Stimulated activated memory B cell treated with anti-CD40 and anti-IgM and Interleukin-4, amounts not matched to agents 10 μg/mL and 1 μg/mL and 100 μg/mL, for 72 hours (primary cell): ENCODE measurements at regions not wholly inside any gene's neighbourhood (a gene's known extent, or its start where the extent isn't known, plus 50 kb on each side); places are given as distances from the start of the nearest gene placed in this dataset.
"Not testable (repeated sequence)": the region's sequence is repeated elsewhere in the genome, so short reads cannot be mapped to it uniquely, and the experiment has no call there.

ENCODE experiments used
- ATAC-seq: fragments of 150-1000 bp; cut with Tn5 transposase; 2 replicates; pipeline ENCODE4 v1.10.0; 2021
- H3K27ac Mint-ChIP-seq: one replicate; pipeline ENCODE4 v1.8.0; 2022; ENCODE audit warnings: mild to moderate bottlenecking, mixed read lengths
- H3K27me3 Mint-ChIP-seq: one replicate; pipeline ENCODE4 v1.8.0; 2022; ENCODE audit warnings: mixed read lengths
- H3K36me3 Mint-ChIP-seq: one replicate; pipeline ENCODE4 v1.8.0; 2022; ENCODE audit warnings: mixed read lengths
- H3K4me1 Mint-ChIP-seq: one replicate; pipeline ENCODE4 v1.8.0; 2022; ENCODE audit warnings: mixed read lengths
- H3K4me3 Mint-ChIP-seq: one replicate; pipeline ENCODE4 v1.8.0; 2022; ENCODE audit warnings: mild to moderate bottlenecking, moderate library complexity, mixed read lengths
- H3K9me3 Mint-ChIP-seq: one replicate; pipeline ENCODE4 v1.8.0; 2022; ENCODE audit warnings: mixed read lengths

DNA sequence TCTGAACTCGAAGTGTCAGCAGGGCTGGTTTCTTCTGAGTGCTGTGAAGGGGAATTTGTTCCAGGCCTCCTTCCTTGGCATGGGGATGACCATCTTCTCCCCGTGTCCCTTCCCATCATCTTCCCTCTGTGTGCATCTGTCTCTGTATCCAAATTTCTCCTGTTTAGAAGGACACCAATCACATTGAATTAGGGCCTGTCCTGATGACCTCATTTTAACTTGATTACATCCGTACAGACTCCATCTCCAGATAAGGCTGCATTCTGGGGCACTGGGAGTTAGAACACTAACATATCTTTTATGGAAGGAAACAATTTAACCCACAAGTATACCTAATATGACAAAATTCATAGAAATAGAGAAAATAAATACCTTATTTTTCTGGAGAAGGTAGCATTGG lies 76.8 kb upstream of the ANKRD1 start:
- H3K4me3 Mint-ChIP-seq, result no peak overlapping the region
- H3K27ac Mint-ChIP-seq, result peak overlapping the region; percentile 70
- peaks cover 70% of the 10 kb centered on the region for H3K4me1 Mint-ChIP-seq
- no peak for ATAC-seq
- H3K9me3 Mint-ChIP-seq, result no peaks in the 10 kb centered on the region
- peaks cover 16% of the 10 kb centered on the region for H3K36me3 Mint-ChIP-seq
- H3K27me3 Mint-ChIP-seq, result no peaks in the 10 kb centered on the region

DNA sequence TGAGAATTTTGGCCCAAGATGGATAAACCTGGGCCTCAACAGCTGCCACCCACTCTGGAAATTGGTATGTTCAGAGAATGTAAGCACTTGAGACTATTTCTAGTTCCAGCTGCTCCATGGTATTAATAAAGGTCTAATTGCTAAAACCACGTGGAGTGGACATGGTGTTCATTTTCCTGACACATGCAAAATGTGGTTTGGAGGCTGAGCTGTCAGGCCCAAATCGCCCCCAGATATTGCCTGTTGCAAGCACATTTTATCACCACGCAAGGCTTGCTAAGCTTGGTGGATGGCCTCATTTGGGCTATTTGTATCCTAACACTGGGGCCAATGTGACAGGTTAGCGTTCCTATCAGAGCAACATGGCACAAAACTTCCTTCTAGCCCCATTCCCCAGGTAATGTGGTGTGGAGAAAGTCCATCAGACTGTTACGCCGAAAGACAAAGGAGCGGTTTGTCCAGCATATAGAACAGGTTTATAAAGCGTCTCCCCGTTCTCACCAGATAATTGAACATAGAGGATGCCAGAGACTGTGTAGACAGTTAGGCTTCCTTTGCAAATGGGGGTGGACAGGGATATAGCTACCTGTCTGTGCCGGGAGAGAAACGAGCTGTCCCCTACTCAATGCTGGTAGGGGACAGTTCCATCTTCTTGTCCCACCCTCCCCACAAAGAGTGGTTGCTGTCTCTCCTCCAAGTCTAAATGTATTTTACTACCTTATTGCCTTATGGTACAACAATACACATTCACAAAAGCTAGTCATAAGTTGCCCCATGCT lies 78.0 kb upstream of the ANKRD1 start:
- Mint-ChIP-seq H3K4me3 (no peak overlapping the region), H3K27ac (peak overlapping the region; percentile 70), H3K27me3 (no peaks in the 10 kb centered on the region), H3K9me3 (no peaks in the 10 kb centered on the region), H3K4me1 (peaks cover 67% of the 10 kb centered on the region), H3K36me3 (peaks cover 16% of the 10 kb centered on the region)
- peak; percentile 55 for ATAC-seq

DNA sequence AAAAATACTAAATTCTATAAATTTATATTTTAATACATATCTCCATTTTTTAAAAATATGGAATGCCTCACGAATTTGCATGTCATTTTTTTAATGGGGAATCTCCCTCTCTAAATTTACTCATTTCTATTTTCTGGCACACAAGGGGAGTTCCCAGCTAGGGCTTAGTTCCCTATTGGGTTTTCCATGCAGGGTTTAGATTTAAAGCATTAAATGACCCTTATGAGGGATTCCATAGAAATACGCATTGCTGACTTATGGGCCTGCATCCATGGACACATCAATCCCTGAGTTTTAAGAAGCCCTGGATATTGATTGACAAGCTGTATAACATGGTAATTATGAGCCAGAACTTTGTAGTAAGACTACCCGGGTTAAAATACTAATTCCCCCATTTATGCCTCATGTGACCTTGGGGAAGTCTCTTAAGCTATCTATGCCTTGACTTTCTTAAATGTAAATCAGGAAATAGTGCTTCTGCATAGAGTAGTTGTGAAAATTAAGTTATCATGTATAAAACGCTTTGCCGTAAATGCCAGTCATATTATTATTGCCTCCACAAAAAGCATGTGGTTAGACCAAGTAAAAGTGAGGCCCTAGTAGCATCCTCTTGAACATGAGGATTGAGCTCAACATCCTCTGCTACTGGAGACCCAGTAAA lies 78.8 kb upstream of the ANKRD1 start:
- Mint-ChIP-seq H3K9me3 (no peaks in the 10 kb centered on the region), H3K27me3 (no peaks in the 10 kb centered on the region), H3K4me1 (peaks cover 61% of the 10 kb centered on the region), H3K36me3 (peaks cover 17% of the 10 kb centered on the region), H3K4me3 (peak overlapping the region; percentile 29), H3K27ac (peak overlapping the region; percentile 70)
- ATAC-seq, result peak; percentile 90

DNA sequence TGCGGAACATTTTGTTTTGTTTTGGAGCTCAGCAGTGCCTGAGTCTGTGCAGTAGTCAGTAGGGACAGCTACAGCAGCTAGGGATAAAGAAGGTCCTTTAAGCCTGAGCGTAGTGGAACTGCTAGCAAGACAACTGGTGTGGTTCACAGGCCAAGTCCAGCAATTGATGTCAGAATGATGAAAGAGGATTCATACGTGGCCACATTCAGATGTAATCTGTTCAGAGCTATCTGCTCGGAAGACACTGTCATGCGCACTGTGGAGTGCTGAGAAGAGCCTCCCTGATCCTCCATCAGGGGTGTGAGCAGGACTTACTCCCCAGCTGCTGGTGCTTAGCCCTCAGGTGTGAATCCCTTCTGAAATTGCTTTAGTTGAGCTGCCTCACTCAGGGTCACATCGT lies 79.6 kb upstream of the ANKRD1 start:
- H3K4me3 Mint-ChIP-seq, result no peak overlapping the region
- peak overlapping the region; percentile 70 for H3K27ac Mint-ChIP-seq
- ATAC-seq, result no peak
- H3K9me3 Mint-ChIP-seq, result peaks cover 7% of the 10 kb centered on the region
- H3K36me3 Mint-ChIP-seq, result peaks cover 25% of the 10 kb centered on the region
- H3K4me1 Mint-ChIP-seq, result peaks cover 68% of the 10 kb centered on the region
- H3K27me3 Mint-ChIP-seq, result no peaks in the 10 kb centered on the region

DNA sequence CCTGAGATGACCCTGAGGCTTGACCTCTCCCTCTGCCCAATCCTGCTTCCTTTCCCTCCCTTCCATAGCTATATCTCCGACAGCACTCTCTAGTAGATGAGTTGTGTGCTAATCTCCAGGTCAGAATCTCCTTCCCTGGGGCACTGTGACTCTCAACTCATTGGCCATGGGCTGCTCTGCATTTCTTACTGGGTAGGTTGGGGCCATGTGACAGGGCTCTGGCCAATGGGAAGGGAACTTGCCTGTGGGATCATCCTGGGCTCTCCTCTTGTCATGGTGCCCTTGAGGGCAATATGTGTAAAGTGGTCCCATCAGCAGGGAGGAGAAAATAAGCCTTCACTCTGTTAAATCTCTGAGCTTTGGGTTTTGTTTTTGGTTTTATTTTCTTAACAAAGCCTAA lies 80.1 kb upstream of the ANKRD1 start:
- H3K4me1 Mint-ChIP-seq, result peaks cover 74% of the 10 kb centered on the region
- ATAC-seq, result no peak
- no peak overlapping the region for H3K4me3 Mint-ChIP-seq
- peak overlapping the region; percentile 70 for H3K27ac Mint-ChIP-seq
- peaks cover 7% of the 10 kb centered on the region for H3K9me3 Mint-ChIP-seq
- H3K27me3 Mint-ChIP-seq, result no peaks in the 10 kb centered on the region
- H3K36me3 Mint-ChIP-seq, result peaks cover 25% of the 10 kb centered on the region

DNA sequence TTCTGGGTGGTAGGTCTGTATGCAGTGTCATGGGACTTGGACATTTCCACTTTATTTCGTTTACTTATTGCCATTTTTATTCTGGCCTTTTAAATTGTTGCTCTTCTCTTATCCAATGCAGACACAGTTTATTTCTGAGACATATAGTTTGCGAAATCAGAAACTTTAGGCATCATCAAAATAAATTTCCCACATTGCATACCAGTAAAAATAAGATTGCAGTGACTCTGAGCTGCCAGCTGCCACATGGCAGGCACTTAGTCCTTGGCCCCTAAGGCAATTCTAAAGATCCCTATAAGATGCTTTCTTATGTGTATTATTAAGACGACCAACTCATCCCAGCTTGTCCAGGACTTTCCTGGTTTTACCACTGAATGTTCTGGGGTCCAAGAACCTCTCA lies 81.8 kb upstream of the ANKRD1 start:
- H3K27ac Mint-ChIP-seq, result peak overlapping the region; percentile 70
- no peak for ATAC-seq
- H3K4me3 Mint-ChIP-seq, result no peak overlapping the region
- peaks cover 24% of the 10 kb centered on the region for H3K36me3 Mint-ChIP-seq
- peaks cover 7% of the 10 kb centered on the region for H3K9me3 Mint-ChIP-seq
- peaks cover 88% of the 10 kb centered on the region for H3K4me1 Mint-ChIP-seq
- no peaks in the 10 kb centered on the region for H3K27me3 Mint-ChIP-seq

DNA sequence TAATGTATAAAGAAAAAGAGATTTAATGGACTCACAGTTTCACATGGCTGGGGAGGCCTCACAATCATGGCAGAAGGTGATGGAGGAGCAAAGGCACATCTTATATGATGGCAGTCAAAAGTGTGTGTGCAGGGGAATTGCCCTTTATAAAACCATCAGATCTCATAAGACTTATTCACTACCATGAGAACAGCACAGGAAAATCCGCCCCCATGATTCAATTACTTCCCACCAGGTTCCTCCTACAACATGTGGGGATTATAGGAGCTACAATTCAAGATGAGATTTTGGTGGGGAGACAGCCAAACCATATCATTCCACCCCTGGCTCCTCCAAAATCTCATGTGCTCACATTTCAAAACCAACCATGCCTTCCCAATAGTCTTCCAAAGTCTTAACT lies 82.5 kb upstream of the ANKRD1 start:
- peaks cover 88% of the 10 kb centered on the region for H3K4me1 Mint-ChIP-seq
- not testable (repeated sequence) for H3K9me3 Mint-ChIP-seq, H3K27me3 Mint-ChIP-seq, H3K4me3 Mint-ChIP-seq, ATAC-seq
- H3K36me3 Mint-ChIP-seq, result peaks cover 17% of the 10 kb centered on the region
- peak overlapping the region; percentile 70 for H3K27ac Mint-ChIP-seq

DNA sequence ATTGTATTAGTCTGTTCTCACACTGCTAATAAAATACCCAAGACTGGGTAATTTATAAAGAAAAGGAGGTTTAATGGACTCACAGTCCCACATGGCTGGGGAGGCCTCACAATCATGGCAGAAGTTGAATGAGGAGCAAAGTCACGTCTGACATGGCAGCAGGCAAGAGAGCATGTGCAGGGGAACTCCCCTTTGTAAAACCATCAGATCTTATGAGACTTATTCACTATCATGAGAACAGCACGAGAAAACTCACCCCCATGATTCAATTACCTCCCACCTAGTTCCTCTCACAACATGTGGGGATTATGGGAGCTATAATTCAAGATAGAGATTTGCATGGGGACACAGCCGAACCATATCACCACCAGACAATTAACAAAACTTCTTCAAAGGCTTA lies 84.4 kb upstream of the ANKRD1 start:
- Mint-ChIP-seq H3K4me3 (peak overlapping the region; percentile 5), H3K36me3 (peaks cover 16% of the 10 kb centered on the region), H3K27ac (peak overlapping the region; percentile 70), H3K4me1 (peaks cover 86% of the 10 kb centered on the region)
- ATAC-seq, H3K27me3 Mint-ChIP-seq, H3K9me3 Mint-ChIP-seq: not testable (repeated sequence)

DNA sequence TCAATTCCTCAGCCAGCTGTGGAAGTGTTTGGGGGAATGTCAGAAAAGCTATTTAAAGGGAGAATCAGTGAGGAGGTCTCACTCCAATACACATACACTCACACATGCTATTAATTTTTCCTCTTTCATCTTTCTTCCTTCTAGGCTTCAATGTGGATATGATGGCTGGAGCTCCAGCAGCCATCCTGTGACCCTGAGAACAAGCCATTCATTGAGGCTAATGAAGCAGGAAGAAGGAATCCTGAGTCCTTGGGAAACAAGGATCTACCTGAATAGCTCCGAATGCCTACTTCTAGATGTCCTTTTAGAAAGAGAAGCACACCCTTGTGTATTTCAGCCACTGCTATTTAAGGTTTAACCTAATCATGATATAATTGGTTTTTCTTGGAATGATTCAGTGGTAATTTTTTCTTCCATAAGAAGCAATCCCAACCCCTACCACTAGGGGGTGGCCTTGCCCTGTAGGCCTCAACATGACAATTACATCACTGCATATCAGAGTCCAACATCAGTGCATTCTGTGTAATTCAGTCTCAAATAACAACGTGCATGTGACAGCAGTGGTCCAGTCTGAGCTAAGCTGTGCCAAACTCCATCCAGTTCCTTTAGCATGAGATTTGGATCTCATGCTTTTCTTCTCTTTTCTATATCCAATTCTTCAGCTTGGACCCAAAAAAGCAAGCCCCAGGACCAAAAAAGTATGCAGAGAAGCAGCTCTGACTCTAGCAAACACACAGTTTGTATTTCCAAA lies 85.3 kb upstream of the ANKRD1 start:
- Mint-ChIP-seq H3K4me3 (peak overlapping the region; percentile 27), H3K27ac (peak overlapping the region; percentile 70), H3K36me3 (peaks cover 11% of the 10 kb centered on the region), H3K27me3 (no peaks in the 10 kb centered on the region), H3K4me1 (peaks cover 78% of the 10 kb centered on the region), H3K9me3 (peaks cover 7% of the 10 kb centered on the region)
- ATAC-seq, result peak; percentile 84

DNA sequence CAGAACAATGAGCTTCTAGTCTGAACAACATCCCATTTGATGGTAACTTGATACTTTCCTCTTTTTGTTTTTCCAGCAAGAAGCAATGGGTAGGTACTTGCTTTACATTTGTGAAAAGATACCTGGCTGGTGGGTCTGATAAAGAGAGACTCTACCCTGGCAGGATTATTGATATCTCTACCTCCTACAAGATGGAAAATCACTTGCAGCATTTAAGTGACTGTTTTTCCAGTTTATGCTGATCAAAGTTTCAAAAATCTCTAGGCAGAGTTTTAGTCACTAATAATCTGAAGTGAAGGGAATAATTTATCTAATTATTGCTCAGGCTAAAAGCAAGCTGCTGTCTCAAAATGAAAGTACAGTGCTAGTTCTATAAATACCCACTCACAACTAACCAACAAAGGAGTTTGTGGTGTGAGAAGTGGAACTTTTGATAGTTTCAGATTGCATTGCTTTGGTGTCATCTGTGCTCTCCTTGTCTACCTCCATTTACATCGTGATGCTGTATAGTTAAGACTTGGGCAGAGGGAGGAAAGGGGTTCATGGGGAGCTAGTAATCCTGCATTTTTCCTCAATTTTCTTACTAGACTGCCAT lies 86.0 kb upstream of the ANKRD1 start:
- H3K36me3 Mint-ChIP-seq, result peaks cover 10% of the 10 kb centered on the region
- peak overlapping the region; percentile 27 for H3K4me3 Mint-ChIP-seq

DNA sequence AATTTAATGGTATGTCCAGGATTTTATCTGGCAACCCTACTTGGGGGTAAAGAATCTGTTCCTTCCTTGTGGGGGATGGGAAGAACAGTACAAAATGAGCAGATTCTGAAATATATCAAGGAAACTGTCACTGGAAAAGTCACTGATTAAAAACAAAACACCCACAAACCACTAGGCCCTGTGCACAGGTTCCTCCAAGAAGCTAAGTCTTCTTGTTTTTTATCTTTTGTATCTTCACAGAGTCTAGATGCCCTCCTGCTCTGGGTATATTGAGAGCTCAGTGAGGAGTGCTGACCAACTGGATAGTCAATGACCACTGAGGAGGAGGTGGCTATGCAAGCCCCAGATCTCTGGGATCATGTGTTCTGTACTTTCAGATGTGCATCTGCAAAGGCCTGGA lies 86.8 kb upstream of the ANKRD1 start:
- no peak for ATAC-seq
- H3K4me3 Mint-ChIP-seq, result no peak overlapping the region

More for the DNA sequence above, 86.0 kb upstream of the ANKRD1 start:
- H3K27ac Mint-ChIP-seq, result peak overlapping the region; percentile 70
- H3K4me1 Mint-ChIP-seq, result peaks cover 74% of the 10 kb centered on the region
- ATAC-seq, result peak; percentile 92
- peaks cover 7% of the 10 kb centered on the region for H3K9me3 Mint-ChIP-seq
- no peaks in the 10 kb centered on the region for H3K27me3 Mint-ChIP-seq

DNA sequence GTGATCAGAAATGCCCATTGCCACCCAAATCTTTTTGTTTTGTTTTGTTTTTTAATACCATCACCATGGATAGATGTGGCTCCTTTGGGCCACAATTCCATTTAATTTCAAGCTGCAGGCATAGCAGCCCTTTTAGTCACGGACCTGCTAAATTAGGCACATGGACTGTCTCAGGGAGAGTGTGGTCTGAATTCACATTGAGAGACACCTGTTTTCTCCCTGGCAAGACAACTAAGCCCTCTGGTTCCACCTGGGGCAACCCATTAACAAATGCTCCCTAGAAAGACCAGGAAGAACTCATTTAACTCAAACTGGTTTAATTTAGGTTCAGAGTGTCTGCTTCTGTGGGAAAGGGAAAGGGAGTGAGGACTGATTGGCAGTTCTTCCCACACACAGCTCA lies 88.2 kb upstream of the ANKRD1 start:
- peak overlapping the region; percentile 70 for H3K27ac Mint-ChIP-seq
- H3K4me3 Mint-ChIP-seq, result no peak overlapping the region
- H3K27me3 Mint-ChIP-seq, result no peaks in the 10 kb centered on the region
- H3K9me3 Mint-ChIP-seq, result peaks cover 7% of the 10 kb centered on the region
- no peak for ATAC-seq
- peaks cover 57% of the 10 kb centered on the region for H3K4me1 Mint-ChIP-seq
- peaks cover 10% of the 10 kb centered on the region for H3K36me3 Mint-ChIP-seq

More for the DNA sequence above, 86.8 kb upstream of the ANKRD1 start:
- Mint-ChIP-seq H3K4me1 (peaks cover 66% of the 10 kb centered on the region), H3K27ac (peak overlapping the region; percentile 70), H3K27me3 (no peaks in the 10 kb centered on the region), H3K36me3 (peaks cover 10% of the 10 kb centered on the region), H3K9me3 (peaks cover 7% of the 10 kb centered on the region)

DNA sequence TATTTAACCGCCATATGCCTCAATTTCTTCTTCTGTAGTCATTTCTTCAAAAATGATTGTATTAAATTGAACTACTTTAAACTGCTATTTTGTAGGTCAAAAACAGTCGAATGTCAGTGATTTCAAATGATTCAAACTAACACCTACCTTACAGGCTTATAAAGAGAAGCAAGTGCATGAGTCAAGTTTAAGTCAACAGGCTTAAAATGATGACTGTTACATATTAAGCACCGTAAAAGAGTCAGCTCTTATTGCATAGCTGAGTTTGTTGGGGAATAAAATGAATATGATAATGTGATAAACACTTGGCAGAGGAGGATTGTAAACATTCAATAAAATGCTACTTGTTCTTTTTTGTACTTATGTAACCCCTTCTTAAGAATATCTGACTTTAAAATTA lies 90.1 kb upstream of the ANKRD1 start:
- Mint-ChIP-seq H3K9me3 (no peaks in the 10 kb centered on the region), H3K4me3 (no peak overlapping the region), H3K4me1 (peaks cover 43% of the 10 kb centered on the region), H3K27me3 (no peaks in the 10 kb centered on the region), H3K27ac (no peak overlapping the region), H3K36me3 (no peaks in the 10 kb centered on the region)
- ATAC-seq, result no peak

DNA sequence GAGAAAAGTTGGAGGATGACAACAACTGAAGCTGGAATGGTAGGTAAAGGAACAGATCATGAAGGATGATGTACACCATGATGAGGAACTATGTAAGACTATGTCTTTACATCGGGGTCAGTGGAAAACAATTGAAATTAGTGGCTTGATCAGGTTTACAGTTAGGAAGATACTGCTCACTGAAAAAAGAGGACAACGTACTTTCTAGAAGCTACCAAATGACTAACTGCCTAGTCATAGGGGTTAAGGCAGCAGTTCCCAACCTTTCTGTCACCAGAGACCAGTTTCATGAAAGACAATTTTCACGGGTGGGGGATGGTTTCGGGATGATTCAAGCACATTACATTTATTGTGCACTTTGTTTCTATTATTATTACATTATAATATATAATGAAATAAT lies 91.6 kb upstream of the ANKRD1 start:
- Mint-ChIP-seq H3K27ac (no peak overlapping the region), H3K4me3 (no peak overlapping the region), H3K9me3 (no peaks in the 10 kb centered on the region), H3K27me3 (no peaks in the 10 kb centered on the region), H3K4me1 (peaks cover 27% of the 10 kb centered on the region), H3K36me3 (no peaks in the 10 kb centered on the region)
- no peak for ATAC-seq

DNA sequence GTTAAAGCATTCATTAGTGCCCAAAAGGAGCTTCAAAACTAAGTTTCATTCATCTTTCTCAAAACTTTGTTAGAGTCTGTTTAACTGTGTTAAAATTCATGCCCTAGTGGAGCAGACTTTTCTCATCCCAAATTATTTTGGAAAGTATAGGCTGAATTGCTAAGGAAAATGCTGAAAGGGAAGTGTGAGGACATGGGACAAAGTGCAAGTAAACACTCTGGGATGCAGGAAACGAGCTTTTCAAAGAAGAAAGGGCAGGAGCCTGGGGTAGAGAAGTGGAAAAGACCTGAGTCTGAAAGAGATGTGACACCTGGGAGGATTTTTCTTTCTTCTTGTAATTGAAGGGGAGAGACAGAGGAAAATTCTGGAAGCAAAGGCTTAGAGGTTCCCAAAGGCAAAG lies 93.1 kb upstream of the ANKRD1 start:
- no peak overlapping the region for H3K4me3 Mint-ChIP-seq
- peaks cover 12% of the 10 kb centered on the region for H3K4me1 Mint-ChIP-seq
- H3K27ac Mint-ChIP-seq, result peak overlapping the region; percentile 17
- H3K27me3 Mint-ChIP-seq, result no peaks in the 10 kb centered on the region
- no peaks in the 10 kb centered on the region for H3K9me3 Mint-ChIP-seq
- ATAC-seq, result no peak
- no peaks in the 10 kb centered on the region for H3K36me3 Mint-ChIP-seq
